ENCODE measurements at regions not wholly inside any gene's neighbourhood (a gene's known extent, or its start where the extent isn't known, plus 50 kb on each side); places are given as distances from the start of the nearest gene placed in this dataset.

DNA sequence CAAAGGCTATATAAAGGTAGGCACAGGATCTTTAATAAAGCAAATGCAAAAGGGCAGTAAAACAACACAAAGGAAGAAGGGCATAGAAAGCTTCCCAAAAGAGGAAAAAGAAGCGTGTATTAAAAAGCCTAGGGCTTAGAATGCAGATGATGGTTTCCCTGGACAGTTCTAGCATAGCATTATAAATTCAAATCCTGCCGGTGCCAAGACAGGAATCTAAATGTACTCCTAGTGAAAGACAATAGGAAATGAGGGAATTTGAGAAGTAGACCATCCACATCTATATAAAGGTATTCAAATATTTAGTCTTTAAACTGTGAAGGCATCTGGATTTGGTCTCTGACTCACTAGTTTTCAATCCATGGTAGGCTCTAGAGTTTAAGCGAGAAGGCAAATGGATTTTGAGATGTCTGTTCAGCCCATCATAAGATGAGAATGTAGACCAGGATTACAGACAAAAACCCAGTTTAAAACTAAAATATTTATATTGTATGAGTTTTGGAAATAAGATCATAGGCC is 431.8 kb downstream of the TBL1XR1 start:
- DNase-seq (ENCODE audit: low read depth), result no peak
- CTCF ChIA-PET, result no interaction called here
- POLR2A ChIA-PET, result no interaction called here
- Histone ChIP-seq H3K36me3 (ENCODE audit: control insufficient read depth, insufficient read depth, low read length) (no peaks in the 10 kb centered on the region), H3K4me3 (ENCODE audit: low read depth, low read length) (no peak overlapping the region), H3K27me3 (ENCODE audit: control insufficient read depth, insufficient read depth, low read length) (no peaks in the 10 kb centered on the region)
- TF ChIP-seq, protein P1, sequence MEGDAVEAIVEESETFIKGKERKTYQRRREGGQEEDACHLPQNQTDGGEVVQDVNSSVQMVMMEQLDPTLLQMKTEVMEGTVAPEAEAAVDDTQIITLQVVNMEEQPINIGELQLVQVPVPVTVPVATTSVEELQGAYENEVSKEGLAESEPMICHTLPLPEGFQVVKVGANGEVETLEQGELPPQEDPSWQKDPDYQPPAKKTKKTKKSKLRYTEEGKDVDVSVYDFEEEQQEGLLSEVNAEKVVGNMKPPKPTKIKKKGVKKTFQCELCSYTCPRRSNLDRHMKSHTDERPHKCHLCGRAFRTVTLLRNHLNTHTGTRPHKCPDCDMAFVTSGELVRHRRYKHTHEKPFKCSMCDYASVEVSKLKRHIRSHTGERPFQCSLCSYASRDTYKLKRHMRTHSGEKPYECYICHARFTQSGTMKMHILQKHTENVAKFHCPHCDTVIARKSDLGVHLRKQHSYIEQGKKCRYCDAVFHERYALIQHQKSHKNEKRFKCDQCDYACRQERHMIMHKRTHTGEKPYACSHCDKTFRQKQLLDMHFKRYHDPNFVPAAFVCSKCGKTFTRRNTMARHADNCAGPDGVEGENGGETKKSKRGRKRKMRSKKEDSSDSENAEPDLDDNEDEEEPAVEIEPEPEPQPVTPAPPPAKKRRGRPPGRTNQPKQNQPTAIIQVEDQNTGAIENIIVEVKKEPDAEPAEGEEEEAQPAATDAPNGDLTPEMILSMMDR (IDR thresholded peaks at IDR 0.05; ENCODE audit: insufficient read depth, low read depth, low read length), result no peak

DNA sequence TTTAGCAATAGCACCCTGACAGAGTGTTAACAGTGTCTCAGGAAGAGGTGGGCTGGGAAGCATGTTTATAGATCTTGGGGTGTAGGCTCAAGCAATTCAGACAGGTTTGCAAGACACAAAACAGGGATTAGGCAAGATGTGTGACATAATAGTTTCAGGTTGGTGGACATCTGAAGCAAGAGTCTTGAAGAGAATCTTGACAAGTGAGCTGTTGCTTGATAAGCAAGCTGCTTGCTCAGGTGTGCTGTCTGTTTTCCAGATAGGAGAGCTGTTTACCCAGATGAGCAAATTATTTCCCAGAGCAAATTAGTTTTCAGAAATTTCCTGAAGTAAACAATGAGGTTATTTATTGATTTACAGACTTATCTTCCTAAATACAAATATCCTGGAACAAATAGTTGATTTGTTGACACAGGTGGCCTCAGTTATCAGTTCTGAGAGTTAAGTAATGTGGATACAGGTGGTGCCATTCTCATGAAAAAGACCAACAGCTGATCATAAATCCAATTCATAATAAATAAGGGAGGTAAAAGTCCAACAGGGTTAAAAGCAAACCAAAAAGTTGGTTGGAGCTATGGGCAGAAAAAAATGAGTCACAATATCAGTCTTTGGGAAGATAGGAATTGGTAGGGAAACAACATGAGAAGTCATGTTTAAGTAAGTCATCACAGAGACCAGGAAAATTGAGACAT is 437.3 kb downstream of the TBL1XR1 start:
- H3K4me3 ChIP-seq (ENCODE audit: low read depth, low read length), result no peak overlapping the region
- H3K36me3 ChIP-seq (ENCODE audit: control insufficient read depth, insufficient read depth, low read length), result no peaks in the 10 kb centered on the region
- no peaks in the 10 kb centered on the region for H3K27me3 ChIP-seq (ENCODE audit: control insufficient read depth, insufficient read depth, low read length)
- TF ChIP-seq, protein P1 (IDR thresholded peaks at IDR 0.05; ENCODE audit: insufficient read depth, low read depth, low read length), result no peak
- CTCF ChIA-PET, result no interaction called here
- DNase-seq (ENCODE audit: low read depth), result no peak
- POLR2A ChIA-PET, result no interaction called here

DNA sequence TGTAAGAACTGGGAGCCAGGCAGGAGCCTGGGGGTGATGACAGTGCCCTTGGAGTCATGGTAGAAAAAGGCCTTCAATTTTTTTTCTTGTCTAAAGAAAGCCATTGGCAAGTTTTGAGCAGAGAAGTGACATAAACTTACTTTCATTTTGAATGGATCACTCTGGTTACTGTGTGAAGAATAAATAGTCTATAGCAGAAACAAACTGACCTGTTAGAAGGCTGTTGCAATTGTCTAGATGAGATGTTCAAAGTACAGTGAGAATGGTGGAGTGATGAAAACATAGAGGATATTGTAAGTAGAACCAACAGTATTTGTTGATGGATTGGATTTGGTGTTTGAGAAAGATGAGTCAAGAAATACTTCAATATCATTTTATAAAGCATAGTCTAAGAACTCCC is 439.9 kb downstream of the TBL1XR1 start:
- Histone ChIP-seq H3K27me3 (ENCODE audit: control insufficient read depth, insufficient read depth, low read length) (no peaks in the 10 kb centered on the region), H3K4me3 (ENCODE audit: low read depth, low read length) (no peak overlapping the region), H3K36me3 (ENCODE audit: control insufficient read depth, insufficient read depth, low read length) (no peaks in the 10 kb centered on the region)
- DNase-seq (ENCODE audit: low read depth), result no peak
- CTCF ChIA-PET, result no interaction called here
- POLR2A ChIA-PET, result no interaction called here
- TF ChIP-seq, protein P1 (IDR thresholded peaks at IDR 0.05; ENCODE audit: insufficient read depth, low read depth, low read length), result no peak

DNA sequence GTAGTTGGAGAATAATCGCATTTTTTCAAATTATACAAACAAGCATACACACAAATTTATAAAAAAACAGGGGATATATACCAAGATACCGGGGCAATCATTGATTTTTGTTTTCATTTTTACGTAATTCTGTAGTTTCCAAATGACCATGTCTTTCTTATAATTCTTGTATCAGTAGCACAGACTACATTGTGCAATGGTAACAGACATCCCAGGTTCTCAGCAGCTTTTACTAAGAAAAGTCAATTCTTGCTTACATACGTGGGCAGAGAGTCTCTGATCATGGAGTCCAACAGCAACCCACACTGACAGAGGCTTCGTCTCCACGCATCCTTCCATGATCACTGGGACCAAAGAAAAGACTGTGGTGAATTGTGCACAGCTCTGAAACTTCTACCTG is 441.3 kb downstream of the TBL1XR1 start:
- POLR2A ChIA-PET, result no interaction called here
- Histone ChIP-seq H3K27me3 (ENCODE audit: control insufficient read depth, insufficient read depth, low read length) (no peaks in the 10 kb centered on the region), H3K36me3 (ENCODE audit: control insufficient read depth, insufficient read depth, low read length) (no peaks in the 10 kb centered on the region), H3K4me3 (ENCODE audit: low read depth, low read length) (no peak overlapping the region)
- no peak for DNase-seq (ENCODE audit: low read depth)
- TF ChIP-seq, protein P1 (IDR thresholded peaks at IDR 0.05; ENCODE audit: insufficient read depth, low read depth, low read length), result no peak
- CTCF ChIA-PET, result no interaction called here

DNA sequence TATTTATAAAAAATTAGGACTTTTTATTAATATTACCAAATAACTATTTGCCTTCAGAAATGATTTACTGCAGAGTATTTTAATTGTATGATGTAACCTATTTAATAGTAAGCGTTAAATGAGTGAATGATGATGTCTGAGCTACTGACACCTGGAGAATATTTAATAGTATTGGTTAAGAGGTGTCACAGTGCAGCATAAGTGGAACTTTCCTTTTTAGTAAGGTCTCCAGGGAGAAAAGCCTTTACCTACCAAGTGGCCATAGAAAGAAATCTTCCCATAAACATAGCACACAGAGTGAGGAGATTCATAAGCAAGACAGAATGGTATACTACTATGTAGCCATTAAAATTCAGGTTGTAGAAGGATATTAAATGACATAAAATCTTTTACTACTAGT is 441.7 kb downstream of the TBL1XR1 start:
- no peak for DNase-seq (ENCODE audit: low read depth)
- TF ChIP-seq, protein P1 (IDR thresholded peaks at IDR 0.05; ENCODE audit: insufficient read depth, low read depth, low read length), result no peak

More for the DNA sequence above, 441.7 kb downstream of the TBL1XR1 start:
- H3K27me3 ChIP-seq (ENCODE audit: control insufficient read depth, insufficient read depth, low read length), result no peaks in the 10 kb centered on the region
- H3K4me3 ChIP-seq (ENCODE audit: low read depth, low read length), result no peak overlapping the region
- CTCF ChIA-PET, result no interaction called here
- POLR2A ChIA-PET, result no interaction called here
- H3K36me3 ChIP-seq (ENCODE audit: control insufficient read depth, insufficient read depth, low read length), result no peaks in the 10 kb centered on the region
